ENCODE measurements at regions not wholly inside any gene's neighbourhood (a gene's known extent, or its start where the extent isn't known, plus 50 kb on each side); places are given as distances from the start of the nearest gene placed in this dataset.

DNA sequence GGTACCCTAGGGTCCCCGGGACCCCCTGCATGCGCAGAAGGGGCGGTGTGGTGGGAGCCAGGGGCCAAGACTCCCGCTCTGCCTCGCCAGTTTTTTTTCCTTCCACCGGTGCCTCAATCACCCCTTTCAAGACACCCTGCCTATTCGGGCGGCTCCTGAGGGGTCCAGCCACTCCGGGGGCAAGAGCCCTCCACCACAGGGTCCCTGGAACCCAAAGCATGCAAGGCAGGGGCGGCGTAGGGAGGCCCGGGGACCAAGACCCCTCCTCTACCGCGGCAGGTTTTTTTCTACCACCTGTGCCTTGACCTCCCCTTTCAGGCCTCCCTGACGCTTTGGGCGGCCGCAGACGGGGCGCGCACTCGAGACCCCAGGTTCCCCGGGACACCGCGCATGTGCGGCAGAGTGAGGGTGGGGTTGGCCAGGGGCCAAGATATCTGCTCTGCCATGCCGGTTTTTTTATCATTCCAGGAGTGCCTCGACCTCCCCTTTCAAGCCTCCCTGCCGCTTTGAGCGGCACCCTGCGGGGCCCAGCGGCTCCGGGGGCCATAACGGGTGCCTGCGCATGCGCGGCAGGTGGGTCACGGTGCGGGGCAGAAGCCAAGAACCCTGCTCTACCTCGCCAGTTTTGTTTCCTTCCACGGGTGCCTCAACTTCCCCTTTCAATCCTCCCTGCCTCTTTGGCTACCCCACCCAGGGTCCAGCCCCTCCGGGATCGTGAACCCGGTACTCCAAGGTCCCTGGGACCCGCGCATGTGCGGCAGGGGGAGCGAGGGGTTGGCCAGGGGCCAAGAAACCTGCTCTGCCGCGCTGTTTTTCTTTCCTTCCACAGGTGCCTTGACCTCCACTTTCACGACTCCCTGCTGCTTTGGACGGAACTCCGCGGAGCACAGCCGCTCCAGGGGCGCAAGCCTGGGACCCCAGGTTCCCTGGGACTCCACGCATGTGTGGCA, 328.1 kb downstream of the ALG10 start:
- Histone ChIP-seq H3K36me3 (no peaks in the 10 kb centered on the region), H3K27me3 (no peaks in the 10 kb centered on the region), H3K9me3 (no peaks in the 10 kb centered on the region), H3K4me1 (no peaks in the 10 kb centered on the region), H3K4me3 (no peak overlapping the region), H3K27ac (no peak overlapping the region)
- intact Hi-C loops (cut with DNase I) = no loop called here
- 53% methylated on average over 28 of the region's 56 CpGs for WGBS (ENCODE audit: insufficient coverage, low coverage, low lambda C conversion rate, missing lambda C conversion rate)
- DNase-seq (no peak), ATAC-seq (no peak)
- TF ChIP-seq CTCF (IDR thresholded peaks at IDR 0.05) (no peak), POLR2A (IDR thresholded peaks at IDR 0.05) (no peak)

- H3K36me3 ChIP-seq = no peaks in the 10 kb centered on the region
- no peaks in the 10 kb centered on the region for H3K4me1 ChIP-seq
- intact Hi-C loops (cut with DNase I) = no loop called here
- H3K27ac ChIP-seq = no peak overlapping the region
- H3K4me3 ChIP-seq = no peak overlapping the region
- ATAC-seq (no peak), DNase-seq (no peak)
- no peaks in the 10 kb centered on the region for H3K9me3 ChIP-seq
- H3K27me3 ChIP-seq = no peaks in the 10 kb centered on the region
- TF ChIP-seq CTCF (IDR thresholded peaks at IDR 0.05) (no peak), POLR2A (IDR thresholded peaks at IDR 0.05) (no peak)
- 58% methylated on average over 4 of the region's 23 CpGs for WGBS (ENCODE audit: insufficient coverage, low coverage, low lambda C conversion rate, missing lambda C conversion rate)
These were observed 329.8 kb downstream of the ALG10 start for GRCh38 chr12:34352098-34352497.

DNA sequence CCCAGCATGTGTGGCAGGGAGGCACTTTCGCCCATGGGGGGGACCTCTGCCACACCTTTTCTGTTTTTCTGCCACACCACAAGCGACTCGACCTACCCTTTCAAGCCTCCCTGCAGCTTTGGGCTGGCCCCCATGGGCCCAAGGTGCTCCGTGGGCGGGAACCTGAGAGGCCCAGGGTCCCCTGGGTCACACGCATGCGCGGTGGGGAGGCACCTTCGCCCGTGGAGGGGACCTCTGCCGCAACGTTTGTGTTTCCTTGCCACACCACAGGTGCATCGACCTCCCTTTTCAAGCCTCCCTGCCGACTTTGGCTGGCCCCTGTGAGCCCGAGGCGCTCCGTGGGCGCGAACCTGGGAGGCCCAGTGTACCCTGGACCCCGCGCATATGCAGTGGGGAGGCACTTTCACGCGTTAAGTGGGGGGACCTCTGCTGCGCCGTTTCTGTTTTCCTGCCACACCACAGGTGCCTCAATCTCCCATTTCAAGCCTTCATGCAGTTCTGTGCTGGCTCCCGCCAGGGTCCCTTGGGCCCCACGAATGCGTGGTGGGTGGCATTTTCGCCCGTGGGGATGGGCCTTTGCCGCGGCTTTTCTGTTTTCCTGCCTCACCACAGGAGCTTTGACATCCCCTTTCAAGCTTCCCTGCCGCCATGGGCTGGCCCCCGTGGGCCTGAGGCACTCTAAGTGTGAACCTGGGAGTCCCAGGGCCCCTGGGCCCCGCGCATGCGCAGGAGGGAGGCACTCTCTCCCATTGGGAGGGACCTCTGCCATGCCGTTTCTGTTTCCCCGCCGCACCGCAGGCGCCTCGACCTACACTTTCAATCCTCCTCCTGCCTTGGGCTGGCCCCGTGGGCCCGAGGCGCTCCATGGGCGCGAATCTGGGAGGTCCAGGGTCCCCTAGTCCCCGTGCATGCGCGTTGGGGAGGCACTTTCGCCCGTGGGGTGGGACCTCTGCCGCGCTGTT, 332.2 kb downstream of the ALG10 start:
- no peaks in the 10 kb centered on the region for H3K4me1 ChIP-seq
- H3K9me3 ChIP-seq = no peaks in the 10 kb centered on the region
- H3K4me3 ChIP-seq = no peak overlapping the region
- no peaks in the 10 kb centered on the region for H3K36me3 ChIP-seq
- 50% methylated on average over 26 of the region's 55 CpGs for WGBS (ENCODE audit: insufficient coverage, low coverage, low lambda C conversion rate, missing lambda C conversion rate)
- TF ChIP-seq POLR2A (IDR thresholded peaks at IDR 0.05) (no peak), CTCF (IDR thresholded peaks at IDR 0.05) (no peak)
- intact Hi-C loops (cut with DNase I) = no loop called here
- no peaks in the 10 kb centered on the region for H3K27me3 ChIP-seq
- no peak overlapping the region for H3K27ac ChIP-seq
- ATAC-seq (no peak), DNase-seq (no peak)

DNA sequence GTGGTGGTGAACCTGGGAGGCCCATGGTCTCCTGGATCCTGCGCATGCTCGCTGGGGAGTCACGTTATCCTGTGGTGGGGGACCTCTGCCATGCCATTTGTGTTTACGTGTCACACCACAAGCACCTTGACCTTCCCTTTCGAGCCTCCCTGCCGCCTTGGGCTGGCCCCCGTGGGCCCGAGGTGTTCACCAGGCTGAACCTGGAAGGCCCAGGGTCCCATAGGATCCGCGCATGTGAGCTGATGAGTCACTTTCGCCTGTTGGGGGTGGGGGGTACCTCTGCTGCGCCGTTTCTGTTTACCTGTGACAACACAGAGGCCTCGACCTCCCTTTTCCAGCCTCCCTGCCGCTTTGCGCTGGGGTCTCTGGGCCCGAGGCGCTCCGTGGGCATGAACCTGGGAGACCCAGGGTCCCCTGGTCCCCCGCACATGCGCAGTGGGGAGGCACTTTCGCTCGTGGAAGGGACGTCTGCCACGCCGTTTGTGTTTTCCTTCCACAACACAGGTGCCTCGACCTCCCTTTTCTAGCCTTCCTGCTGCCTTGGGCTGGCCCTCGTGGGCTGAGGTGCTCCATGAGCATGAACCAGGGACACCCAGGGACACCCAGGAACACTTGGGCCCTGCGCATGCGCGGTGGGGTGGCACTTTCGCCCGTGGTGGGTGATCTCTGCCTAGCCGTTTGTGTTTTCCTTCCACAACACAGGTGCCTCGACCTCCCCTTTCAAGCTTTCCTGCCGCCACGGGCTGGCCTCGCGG, 334.1 kb downstream of the ALG10 start:
- ATAC-seq (no peak), DNase-seq (no peak)
- Histone ChIP-seq H3K9me3 (no peaks in the 10 kb centered on the region), H3K27ac (no peak overlapping the region), H3K4me1 (no peaks in the 10 kb centered on the region), H3K27me3 (no peaks in the 10 kb centered on the region), H3K4me3 (no peak overlapping the region), H3K36me3 (no peaks in the 10 kb centered on the region)
- intact Hi-C loops (cut with DNase I) = no loop called here
- TF ChIP-seq POLR2A (IDR thresholded peaks at IDR 0.05) = no peak
- no peak for TF ChIP-seq CTCF (IDR thresholded peaks at IDR 0.05)
- 61% methylated on average over 26 of the region's 39 CpGs for WGBS (ENCODE audit: insufficient coverage, low coverage, low lambda C conversion rate, missing lambda C conversion rate)
